SH-SY5Y (cell line): ENCODE measurements at regions not wholly inside any gene's neighbourhood (a gene's known extent, or its start where the extent isn't known, plus 50 kb on each side); places are given as distances from the start of the nearest gene placed in this dataset.

Experiments used
- GATA2 ChIP-seq: IDR thresholded peaks from 2 replicates; pipeline ENCODE4 v1.6.1; 2011; ENCODE audit warnings: mild to moderate bottlenecking, low read depth, low read length
- GATA3 ChIP-seq: IDR thresholded peaks from 2 replicates; pipeline ENCODE4 v1.6.1; 2011; ENCODE audit warnings: low read depth, mild to moderate bottlenecking, low read length, moderate library complexity

DNA sequence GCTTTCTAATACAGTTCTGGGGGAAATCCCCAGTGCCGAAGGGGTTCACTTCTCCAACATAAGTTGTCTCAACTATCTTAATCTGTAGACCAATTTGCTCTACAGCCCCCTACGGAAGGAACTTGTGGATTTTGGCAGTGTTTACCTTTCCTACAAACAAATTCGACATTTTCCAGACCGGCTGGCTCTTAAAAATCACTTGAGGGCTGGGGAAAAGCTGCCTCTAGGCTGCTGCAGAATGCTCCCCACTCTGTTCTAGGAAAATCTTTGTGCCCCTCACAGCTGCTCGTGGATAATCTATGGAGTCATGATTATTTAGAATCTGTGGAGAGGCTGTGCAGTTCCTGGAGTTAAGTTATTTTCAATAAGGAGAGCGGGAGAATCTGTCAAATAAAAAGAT is 474.6 kb upstream of the FZD8 start:
- TF ChIP-seq GATA2, result no peak
- no peak for TF ChIP-seq GATA3
